Pulmonary artery endothelial cell (primary cell): ENCODE measurements at regions not wholly inside any gene's neighbourhood (a gene's known extent, or its start where the extent isn't known, plus 50 kb on each side); places are given as distances from the start of the nearest gene placed in this dataset.

ENCODE experiments used
- DNase-seq: peaks from one replicate; pipeline ENCODE4 v3.0.0-alpha.2; 2011; ENCODE audit warnings: low read depth, low spot score

DNA sequence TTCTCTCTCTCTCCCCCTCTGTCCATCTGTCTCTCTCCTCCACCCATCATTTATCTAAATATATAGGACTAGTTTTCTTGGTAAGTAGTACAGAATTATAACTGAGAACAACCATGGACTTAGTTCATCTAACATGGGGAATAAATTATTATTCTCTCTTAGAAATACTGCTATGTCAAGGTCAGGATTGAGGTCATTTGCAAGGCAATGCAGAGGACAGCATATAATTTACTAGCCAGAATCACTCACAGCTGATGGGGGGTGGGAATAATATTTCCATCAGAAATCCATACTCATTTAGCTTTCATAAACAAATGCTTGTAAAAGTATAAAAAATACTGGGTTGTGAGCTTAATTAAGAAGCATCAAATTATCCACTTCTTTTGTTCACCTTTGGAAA lies 553.9 kb upstream of the POU3F2 start:
- no peak for DNase-seq

DNA sequence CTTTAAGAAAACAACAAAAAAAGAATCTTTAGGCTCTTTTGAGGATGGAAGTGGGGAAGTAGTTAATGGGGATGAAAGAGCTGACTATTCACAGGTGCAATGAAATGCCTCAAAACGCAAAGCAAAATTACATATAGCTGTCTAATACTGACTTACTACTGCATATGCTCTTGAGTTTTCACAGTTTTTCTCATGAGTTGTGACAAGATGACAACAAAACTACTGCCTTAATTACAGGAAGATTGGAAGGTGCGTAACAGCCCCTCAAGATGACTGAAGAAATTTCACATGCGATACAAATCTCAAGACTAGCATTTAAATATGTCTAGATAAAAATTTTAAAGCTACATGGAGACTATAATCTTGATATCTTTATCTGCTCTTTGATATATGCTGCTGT lies 547.8 kb upstream of the POU3F2 start:
- DNase-seq, result no peak

DNA sequence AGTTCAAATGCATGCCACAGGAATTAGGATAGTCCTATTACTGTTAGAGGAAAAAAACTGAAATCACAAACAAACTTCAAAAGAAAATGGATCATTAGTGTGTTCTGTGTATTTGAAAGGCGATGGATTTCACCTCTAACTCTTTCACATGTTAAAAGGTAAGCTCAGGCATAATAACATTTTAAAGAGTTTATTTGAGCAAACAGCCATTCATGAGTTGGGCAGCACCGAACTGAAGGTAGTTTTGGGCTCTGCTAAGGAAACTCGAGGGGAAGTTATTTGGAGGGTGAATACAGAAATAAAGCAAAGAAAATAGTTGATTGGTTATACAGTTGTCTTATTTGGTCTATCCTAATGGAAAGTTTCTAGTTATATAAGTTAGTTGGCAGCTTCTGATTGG lies 546.5 kb upstream of the POU3F2 start:
- DNase-seq, result no peak

DNA sequence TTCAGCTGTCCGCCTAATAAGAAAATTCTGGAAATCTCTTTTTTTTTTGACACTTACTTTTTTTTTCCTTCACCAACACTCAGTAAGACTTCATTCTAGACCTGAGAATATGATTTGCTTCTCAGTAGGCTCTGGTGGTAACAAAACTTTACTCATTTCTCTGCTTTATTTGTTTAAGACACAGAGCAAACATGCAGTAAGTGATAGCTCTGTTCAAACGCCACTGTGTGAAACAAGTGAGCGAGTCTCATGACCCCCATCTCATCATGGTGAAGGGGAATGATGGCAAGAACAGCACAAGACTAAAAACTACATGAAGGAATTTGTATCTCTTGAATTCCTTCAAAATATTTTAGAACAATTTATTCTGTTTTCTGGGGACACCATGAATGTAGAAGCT lies 541.6 kb upstream of the POU3F2 start:
- DNase-seq, result no peak

DNA sequence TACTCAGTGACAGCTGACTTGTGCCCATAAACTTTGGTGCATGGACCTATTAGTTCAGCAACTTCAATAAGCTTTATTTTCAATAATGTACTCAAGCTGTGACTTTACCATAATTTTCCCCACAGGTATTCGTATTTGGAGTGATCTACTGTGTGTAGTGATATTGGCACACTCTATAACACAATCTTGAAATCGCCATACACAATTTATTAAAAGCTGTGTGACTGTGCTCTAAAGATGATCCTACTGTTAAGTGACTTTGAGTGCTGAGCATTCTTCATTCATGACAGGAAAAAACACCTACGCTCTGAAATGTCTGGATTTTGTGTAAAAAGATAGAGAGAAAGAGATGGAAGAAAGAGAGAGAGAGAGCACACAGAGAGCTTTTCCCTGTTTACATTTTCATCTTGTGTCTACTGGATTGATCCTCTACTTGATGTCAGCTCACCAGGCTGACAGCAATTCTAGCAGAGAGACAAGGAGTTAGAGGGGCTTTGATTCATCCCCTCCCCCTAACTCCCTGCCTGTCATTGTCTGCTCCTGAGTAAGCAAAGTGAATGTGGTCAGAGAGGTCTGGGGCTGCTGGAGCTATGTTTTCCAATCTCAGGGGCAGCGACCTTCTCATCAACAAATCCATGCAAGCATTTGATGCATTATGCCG lies 538.7 kb upstream of the POU3F2 start:
- no peak for DNase-seq

DNA sequence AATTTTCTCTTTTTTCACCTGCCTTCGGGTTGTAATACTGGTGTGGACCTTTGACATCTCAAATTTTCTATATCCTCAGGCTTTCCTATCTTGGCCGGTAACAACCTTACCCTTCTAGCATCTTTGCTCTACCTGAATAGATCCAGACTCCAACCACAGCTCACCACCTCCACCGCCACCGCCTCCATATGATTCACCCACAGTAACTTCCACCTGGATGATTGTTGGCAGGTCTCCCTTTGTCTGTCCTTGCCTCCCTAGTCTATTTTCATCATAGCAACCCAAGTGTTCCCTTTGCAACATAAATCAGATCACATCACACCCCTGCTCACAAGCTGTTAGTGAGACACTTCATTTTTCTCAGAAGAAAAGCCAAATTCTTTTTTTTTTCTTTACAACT lies 525.8 kb upstream of the POU3F2 start:
- DNase-seq, result no peak

DNA sequence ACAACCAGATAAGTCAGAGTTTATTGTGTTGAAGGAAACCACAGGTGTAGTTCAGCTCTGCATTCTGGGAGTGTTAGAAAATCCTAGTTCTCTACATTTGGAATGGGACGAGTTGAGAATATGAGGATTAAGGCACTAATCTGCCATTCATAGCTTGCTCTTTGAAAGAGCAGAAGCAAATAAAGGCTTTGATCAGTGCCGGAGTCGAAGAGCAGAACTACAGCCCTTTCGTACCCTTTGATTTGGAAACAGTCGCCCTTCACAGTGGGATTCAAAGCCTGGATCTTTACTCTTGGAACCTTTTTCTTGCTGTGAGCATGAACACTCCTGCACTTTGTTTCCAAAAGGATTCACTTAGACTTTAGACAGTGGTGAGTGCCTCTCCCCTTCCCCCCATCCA lies 523.9 kb upstream of the POU3F2 start:
- no peak for DNase-seq

DNA sequence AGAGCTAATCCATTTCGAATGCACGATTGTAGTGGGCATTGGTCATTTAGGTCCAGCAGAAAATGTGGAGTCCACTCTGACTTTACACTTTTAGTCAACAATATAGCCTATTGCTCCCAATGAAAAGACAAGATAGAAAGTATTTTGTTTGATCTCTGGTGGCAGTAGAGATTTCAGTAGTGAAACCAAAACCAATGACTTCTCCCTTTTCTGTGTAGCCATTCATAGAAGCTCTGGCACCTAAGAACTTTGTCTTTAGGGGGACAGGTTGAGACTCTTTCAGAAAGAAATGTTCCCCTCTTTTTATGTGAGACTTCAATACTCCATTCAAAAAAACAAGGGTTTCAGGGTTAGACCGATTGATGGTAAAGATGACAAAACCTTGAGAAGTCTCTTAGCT lies 510.8 kb upstream of the POU3F2 start:
- DNase-seq, result no peak

DNA sequence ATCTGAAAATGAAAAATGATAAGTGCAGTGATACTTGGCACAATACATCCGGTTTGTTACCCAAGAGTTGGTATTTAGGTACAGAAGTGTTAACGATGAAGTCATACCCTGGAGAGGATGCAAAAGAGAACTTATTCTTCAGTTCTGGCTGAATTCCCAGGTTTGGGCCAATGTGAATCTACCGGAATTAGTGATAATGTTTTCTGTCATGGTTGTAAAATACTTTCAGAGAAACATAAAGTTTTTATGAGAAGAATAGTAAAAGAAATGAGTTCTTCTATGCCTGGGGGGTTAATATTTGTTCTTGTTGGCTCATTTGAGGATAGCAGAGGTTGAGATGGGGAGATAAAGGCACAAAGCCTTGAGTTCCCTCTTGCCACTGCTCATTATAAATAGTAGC lies 509.9 kb upstream of the POU3F2 start:
- DNase-seq, result no peak

DNA sequence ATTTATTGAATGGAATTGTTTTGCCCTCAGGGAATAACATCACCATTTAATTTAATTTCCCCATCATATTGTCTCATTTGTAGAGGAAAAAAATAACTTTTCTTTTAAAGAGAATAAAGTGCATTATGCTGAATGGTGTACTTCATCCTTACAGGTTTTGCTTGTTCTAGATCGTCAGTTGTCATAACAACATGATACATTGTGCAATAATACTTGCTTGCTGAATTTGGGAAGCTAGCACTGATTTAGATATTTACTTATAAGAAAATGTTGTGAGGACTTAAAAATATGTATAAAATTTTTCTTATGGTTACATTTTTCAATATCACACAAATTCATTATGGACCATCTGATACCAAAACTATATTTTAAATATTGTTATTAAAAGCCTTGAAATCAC lies 509.0 kb upstream of the POU3F2 start:
- DNase-seq, result no peak

DNA sequence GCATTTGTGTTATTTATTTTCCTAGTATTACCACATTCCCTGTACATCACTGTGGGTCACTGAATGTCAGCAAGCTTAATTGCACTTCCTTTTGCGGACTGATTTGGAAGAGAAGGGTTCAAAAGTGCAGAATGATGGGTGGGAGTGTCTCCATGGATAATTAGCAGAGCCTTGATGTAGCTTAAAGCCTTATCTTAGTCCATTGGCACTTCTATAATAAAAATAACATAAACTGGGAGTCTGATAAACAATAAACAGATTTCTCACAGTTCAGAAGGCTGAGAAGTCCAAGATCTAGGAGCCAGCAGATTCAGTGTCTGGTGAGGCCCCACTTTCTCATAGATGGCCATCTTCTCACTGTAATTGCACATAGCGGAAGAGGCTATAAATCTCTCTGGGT lies 501.1 kb upstream of the POU3F2 start:
- DNase-seq, result no peak

DNA sequence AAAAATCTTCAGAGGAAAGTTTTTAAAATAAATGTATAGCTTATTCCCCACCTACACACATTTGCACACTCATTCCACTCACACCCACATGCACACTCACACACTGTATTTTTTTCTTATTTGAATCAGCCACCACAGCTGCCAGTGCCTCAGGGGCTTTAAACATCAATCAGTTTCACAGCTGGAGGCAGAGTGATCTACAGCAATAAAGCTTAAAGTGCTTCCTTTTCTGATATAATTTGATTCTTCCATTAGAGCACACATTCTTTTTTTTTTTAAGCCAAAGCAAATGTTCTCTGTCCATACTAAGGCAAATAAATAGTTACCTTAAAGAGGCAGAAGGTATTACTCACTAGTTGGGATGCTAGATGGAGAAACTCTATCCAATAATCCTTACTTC lies 498.8 kb upstream of the POU3F2 start:
- DNase-seq, result no peak

DNA sequence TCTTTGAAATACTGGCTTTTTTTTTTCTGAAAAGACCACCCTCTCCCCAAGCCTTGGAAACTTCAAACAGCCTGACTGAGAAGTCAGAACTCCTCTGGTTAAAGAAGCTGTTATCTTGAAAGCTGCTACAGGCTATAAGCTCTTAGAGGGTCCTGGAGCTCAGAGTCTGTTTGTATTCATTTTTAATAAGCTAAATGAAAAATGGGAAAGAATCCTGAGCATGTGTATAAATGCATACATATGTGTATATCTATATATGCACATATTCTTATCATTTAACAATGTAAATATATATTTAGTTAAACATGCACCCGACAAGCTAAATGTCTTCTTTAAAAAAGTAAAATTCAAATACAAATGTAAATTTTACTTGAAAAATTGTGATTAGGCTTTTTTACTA lies 494.9 kb upstream of the POU3F2 start:
- DNase-seq, result no peak

DNA sequence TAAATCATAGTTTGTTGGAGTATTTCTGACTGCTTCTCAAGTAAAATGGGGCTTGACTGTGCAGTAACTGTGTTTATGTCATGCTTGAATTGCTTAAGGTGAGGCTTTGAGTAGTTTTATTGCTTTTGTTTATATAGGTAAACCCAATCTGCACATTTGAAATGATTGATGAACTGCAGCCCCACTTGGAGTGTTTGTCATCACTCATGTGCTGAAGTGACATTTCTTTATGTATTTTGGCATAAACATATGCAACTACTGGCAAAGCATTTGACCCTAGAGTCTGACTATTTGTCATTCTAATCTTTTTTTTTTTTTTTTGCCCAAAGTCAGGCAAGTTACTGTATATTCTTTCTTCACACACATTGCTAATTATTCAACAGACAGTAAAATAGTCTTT lies 491.4 kb upstream of the POU3F2 start:
- DNase-seq, result no peak

DNA sequence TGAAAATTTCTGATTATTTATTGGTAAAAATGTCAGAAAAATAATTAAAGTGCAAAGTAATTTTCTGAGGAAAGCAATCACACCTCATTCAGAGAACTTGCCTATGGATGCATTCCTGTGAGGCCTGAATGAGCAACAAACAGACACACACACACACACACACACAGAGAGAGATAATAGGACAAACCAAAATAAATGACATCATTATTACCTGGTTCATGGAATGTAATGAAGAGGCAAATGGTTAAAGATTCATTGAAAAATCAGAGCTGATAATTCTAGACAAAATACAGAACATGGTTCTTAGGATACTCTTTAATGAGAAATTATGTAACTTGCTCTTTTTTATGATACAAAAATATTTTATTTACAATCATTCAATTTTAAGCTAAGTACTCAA lies 490.6 kb upstream of the POU3F2 start:
- no peak for DNase-seq

DNA sequence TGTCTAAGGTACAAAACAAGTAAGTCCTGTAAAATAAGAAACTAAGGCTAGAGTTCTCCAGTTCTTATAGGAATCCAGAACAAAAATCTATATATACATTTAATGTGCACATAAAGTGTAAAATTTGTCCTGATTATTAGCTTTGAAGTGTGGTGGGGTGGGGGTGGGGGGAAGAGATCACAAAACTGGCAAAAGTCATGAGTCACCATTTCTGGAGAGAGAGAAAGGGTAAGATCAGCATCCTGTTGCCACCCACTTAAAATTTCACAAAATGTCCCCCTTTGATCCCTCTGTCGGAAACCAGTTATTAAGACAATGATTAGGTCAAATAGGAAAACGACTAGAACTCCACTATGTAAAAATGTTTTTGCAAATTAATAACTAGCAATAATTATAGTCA lies 482.0 kb upstream of the POU3F2 start:
- DNase-seq, result no peak

DNA sequence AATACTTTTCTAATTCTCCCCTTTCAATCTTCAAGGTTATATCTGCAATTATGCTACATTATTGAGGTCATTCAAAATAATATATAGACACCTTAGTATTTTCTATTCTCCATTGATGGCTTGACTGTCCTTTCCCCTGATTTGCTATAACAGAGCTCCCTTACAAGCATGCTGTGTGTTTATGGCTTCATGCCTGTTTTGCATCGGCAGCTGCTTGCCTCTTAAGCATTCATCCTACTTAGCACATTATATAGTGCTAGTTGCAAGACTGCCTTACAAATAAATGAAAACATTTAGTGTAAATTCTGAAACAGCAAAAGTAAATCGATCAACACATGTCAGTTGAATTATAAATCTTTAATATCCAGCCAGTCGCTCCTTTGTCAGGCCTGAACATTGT lies 476.2 kb upstream of the POU3F2 start:
- DNase-seq, result no peak

DNA sequence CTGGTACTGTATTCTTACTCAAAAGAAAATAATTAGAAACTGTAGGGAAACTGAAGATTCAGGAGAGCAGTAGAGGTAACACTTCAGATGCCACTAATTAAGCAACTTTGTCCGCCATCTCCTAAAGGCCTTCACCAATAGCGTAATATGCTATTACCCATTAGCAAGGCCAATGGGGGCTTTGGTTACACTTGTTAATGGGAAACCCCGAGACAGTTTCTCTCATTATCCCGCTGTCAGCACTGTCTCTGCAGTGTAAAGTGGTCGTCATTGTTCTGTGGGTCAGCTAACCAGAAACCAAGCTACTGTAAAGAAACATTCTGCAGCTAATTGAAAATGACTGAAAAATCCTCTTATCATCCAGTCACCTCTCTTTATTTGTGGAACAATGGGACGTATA lies 468.0 kb upstream of the POU3F2 start:
- DNase-seq, result no peak

DNA sequence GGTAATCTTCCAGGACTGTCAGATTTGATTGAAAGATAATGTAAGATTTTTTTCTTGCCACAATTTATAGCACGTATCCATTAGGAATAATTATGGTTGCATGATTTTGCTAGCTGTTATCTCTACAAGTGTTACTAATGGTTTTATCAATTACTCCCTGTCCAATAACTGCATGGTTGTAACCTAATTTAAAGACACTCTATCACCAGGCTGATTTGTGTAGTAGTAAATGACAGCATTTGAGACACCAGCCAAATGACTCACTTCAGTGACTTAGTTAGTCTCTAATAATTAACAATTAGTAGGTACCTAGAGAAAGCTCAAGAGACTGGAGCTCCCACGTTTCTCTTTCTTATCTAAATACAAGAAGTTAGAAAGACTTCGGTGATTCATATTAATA lies 453.8 kb upstream of the POU3F2 start:
- no peak for DNase-seq

DNA sequence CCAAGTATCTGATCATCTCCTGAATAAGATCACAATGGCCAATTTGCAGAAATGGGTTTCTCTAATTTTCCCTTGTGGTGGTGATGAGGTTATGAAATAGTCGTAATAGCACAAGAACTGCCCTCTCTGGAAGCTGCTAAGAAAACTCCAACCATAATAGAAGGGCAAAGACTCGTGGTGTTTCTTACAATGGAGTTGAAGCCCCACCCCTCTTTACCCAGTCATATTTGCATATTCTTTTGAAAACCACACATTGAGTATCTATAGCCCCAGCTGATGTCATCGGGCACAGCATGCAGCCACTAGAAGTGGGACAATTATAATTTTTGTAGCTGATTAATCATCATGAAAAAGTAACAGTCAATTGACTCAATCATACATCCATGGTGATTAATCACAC lies 452.1 kb upstream of the POU3F2 start:
- no peak for DNase-seq

DNA sequence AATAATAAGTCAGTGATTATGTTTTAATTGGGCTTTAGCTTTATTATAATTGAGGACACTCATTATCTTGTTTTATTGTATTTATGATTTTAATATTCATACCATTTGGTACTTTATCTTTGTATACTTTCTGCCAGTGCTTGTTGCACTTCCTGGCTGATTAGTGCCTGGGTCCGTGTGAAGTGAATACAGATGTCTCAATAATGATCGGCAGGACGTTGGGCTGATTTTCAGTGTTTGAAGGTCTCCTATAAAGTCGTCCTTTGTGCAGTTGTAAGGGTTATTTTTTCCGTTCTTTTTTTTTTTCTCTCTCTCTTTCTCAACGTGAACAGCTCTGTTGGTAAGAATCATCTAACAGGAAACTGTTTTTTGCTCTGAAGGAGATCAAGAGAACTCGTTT lies 450.0 kb upstream of the POU3F2 start:
- no peak for DNase-seq

DNA sequence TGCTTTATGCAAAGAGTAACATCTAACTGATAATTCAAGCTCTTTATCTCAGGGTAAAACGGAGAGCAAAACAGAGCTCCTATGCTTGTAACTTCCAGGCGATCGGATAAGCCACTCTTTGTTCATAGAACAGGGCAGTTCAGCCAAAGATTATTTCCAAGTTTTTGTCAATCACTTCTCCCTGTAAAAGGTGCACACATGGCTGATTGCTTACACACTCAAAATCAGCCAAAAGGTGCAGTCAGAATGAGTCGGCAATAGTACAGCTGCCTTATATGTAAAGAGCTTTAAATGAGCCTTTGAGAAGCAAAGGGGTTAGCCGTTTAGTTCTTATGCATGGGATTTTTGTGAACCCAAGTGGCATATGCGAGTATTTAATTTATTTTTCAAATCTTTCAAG lies 449.6 kb upstream of the POU3F2 start:
- DNase-seq, result no peak

DNA sequence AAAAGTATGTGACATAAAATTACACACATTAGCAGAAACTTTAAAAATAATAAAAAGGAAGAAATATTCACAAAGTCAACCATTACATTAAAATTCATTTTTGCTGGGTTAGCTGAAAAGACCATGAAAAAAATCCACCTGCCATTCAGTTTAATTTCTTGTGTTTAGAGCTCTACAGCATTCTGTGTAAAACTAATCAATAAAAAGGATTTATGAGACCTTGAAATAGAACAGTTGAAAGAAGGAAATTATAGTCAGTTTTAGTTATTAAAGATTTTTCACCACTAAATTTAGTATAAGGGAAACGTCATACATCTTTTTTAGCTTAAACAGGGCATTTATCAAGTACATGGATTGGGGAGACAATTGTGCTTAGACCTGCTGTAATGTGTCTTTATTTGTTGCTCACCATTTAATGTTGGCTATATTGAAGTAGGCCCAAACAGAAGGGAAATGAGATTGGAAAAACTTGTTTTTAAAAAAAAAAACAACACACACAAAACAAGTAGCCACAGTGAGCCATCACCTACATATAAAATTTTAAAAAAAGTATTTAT lies 438.7 kb upstream of the POU3F2 start:
- DNase-seq, result no peak

DNA sequence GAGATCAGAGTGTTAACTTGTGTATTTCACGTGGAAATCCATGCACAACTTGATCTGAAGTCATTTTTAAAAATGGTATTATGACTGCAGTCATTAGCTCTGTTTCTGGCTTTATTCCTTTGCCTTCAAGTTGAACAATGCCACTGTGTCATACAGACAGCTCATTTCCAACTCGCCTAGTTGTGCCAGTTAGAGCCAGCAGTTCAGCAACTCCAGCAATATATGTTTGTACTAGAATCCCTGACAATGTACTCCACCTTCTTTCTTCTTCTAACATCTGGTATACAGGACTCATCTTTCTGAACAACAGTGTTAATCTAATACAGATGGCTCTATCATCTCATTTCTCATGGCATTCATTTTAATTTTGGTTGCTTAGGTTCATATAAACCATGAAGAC lies 418.3 kb upstream of the POU3F2 start:
- no peak for DNase-seq
